WERI-Rb-1 (cell line): ENCODE measurements at regions not wholly inside any gene's neighbourhood (a gene's known extent, or its start where the extent isn't known, plus 50 kb on each side); places are given as distances from the start of the nearest gene placed in this dataset.

Source experiments
- DNase-seq: peaks from one replicate; pipeline ENCODE4 v3.0.0-alpha.2; 2020
- H3K27ac ChIP-seq: fragments of 250-450 bp; sonication (Bioruptor Pico); 2 replicates; pipeline ENCODE4 v1.5.1; 2020; ENCODE audit warnings: mild to moderate bottlenecking, moderate library complexity
- H3K27me3 ChIP-seq: fragments of 250-450 bp; sonication (Bioruptor Pico); 2 replicates; pipeline ENCODE4 v1.5.1; 2021; ENCODE audit warnings: mild to moderate bottlenecking, low read depth, moderate library complexity; ENCODE audit not compliant: insufficient read depth, severe bottlenecking
- H3K36me3 ChIP-seq: fragments of 250-450 bp; sonication (Bioruptor Pico); 2 replicates; pipeline ENCODE4 v1.5.1; 2020; ENCODE audit warnings: mild to moderate bottlenecking, moderate library complexity
- H3K4me3 ChIP-seq: 2 replicates; pipeline ENCODE4 v1.5.1; 2011; ENCODE audit warnings: low read depth, mild to moderate bottlenecking, control low read depth, low read length
- H3K9me3 ChIP-seq: fragments of 250-450 bp; sonication (Bioruptor Pico); 2 replicates; pipeline ENCODE4 v1.5.1; 2021; ENCODE audit warnings: mild to moderate bottlenecking, moderate library complexity; ENCODE audit not compliant: severe bottlenecking
- CTCF ChIP-seq: IDR thresholded peaks from 2 replicates; pipeline ENCODE4 v1.5.1; 2011; ENCODE audit warnings: low read depth, mild to moderate bottlenecking, control low read depth, inconsistent platforms, low read length

- H3K4me3 ChIP-seq, result no peak overlapping the region
- H3K27me3 ChIP-seq, result no peaks in the 10 kb centered on the region
- DNase-seq, result no peak
- no peaks in the 10 kb centered on the region for H3K9me3 ChIP-seq
- H3K36me3 ChIP-seq, result no peaks in the 10 kb centered on the region
- no peak overlapping the region for H3K27ac ChIP-seq
- no peak for TF ChIP-seq CTCF
Observed at GRCh38 chr3:193998123-193998448, 137.9 kb upstream of the HES1 start.

DNA sequence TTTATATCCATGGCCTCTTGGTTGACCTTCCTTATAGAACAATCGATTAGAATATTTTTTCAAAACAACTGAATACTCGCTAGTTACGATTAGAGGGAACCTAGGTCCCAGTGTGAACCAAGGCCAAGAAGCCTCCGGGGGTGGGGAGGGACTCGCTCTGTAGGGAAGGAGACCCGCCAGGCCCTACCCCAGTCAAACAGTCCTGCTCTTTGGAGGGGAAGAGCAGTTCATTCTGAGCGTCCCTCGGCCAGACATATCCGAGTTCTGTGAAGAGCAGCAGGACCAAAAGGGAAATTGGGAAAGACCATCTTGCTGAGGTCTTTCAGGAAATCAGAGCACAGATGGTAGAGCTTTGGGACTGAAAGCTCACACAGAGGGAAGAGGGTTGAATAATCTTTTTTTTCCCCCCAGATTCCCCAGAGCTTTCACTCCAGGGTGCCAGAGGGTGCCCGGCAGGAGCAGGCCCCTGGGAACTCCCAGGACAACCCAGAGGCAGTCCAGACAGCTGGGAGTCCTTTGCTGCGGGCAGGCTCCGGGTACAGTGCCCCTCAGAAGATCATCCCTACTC is 137.2 kb upstream of the HES1 start:
- Histone ChIP-seq H3K27me3 (no peaks in the 10 kb centered on the region), H3K27ac (no peak overlapping the region), H3K9me3 (no peaks in the 10 kb centered on the region), H3K36me3 (no peaks in the 10 kb centered on the region), H3K4me3 (no peak overlapping the region)
- DNase-seq, result no peak
- no peak for TF ChIP-seq CTCF

DNA sequence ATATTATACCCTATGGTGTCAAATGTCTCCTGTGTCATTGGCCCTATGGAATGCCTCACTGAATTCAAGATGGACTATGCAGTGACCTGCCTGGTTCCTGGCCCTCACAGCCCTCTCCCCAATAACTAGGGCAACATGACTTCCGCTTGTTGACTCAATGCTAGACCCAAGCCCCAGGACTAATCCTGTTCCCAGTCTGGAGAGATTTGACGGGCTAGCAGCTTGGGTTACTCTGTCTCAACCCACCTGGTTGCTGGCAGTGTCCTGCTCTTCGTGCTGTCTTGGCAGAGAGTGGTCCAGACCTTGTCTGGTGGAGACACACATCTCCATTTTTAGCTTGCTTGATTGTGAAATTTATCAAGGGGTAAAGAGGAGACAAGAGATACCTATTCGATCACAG is 135.8 kb upstream of the HES1 start:
- H3K27ac ChIP-seq, result no peak overlapping the region
- no peaks in the 10 kb centered on the region for H3K36me3 ChIP-seq
- no peak for TF ChIP-seq CTCF
- DNase-seq, result no peak
- no peaks in the 10 kb centered on the region for H3K27me3 ChIP-seq
- H3K9me3 ChIP-seq, result no peaks in the 10 kb centered on the region
- H3K4me3 ChIP-seq, result no peak overlapping the region

GRCh38 chr3:194000712-194001111 is 135.2 kb upstream of the HES1 start:
- Histone ChIP-seq H3K9me3 (no peaks in the 10 kb centered on the region), H3K4me3 (no peak overlapping the region), H3K27ac (no peak overlapping the region), H3K27me3 (no peaks in the 10 kb centered on the region), H3K36me3 (no peaks in the 10 kb centered on the region)
- no peak for TF ChIP-seq CTCF
- DNase-seq, result no peak

DNA sequence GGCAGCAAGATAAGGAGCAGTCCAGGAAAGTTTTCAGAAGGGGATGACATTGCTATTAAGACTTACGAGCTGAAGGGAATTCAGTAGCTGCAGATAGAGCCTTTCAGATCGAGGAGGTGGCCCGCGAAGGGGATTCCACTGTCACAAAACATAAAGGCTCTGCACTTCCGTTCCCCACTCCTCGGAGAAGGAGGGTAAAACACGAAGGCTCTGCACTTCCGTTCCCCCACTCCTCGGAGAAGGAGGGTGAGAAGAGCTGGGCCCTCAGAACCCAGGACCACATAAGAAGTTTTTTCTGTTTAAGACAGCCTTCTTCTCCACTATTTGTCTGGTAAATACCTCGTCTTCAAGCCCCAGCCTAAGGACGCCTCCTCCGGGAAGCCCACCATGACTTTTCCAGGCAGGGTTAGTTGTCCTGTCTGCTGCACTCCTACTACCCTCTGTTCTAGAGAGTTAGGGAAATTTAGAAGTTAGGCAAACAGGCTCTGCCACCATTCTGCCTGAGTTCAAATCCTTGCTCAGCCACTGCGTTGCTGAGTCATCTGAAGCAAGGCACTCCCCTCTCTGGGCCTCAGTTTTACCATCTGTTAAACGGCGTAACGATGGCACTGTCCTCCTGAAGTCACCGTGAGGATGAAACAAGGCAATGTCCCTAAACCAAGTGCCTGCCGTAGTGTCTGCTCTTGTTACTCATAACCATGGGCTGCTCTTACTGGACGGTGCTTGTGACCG is 134.1 kb upstream of the HES1 start:
- Histone ChIP-seq H3K4me3 (no peak overlapping the region), H3K27me3 (no peaks in the 10 kb centered on the region), H3K9me3 (no peaks in the 10 kb centered on the region), H3K36me3 (no peaks in the 10 kb centered on the region), H3K27ac (no peak overlapping the region)
- no peak for TF ChIP-seq CTCF
- no peak for DNase-seq
